ENCODE measurements at regions not wholly inside any gene's neighbourhood (a gene's known extent, or its start where the extent isn't known, plus 50 kb on each side); places are given as distances from the start of the nearest gene placed in this dataset.
"Not testable (repeated sequence)": the region's sequence is repeated elsewhere in the genome, so short reads cannot be mapped to it uniquely, and the experiment has no call there.

DNA sequence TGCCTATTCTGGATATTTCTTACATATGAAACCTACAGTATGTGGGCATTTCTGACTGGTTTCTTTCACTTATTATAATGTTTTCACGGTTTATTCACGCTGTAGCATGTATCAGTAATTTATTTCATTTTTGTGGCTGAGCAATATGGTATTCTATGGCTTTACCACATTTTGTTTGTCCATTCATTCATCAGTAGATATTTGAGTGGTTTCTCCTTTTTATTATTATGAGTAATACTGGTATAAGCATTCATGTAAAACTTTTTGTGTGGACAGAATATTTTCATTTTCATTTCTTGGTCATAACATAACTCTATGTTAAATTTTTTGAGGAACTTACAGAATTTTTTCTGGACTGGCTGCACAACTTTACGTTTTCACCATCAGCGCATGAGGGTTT is 122.7 kb upstream of the PABPC5 start (continued):
- TF ChIP-seq, protein P1, sequence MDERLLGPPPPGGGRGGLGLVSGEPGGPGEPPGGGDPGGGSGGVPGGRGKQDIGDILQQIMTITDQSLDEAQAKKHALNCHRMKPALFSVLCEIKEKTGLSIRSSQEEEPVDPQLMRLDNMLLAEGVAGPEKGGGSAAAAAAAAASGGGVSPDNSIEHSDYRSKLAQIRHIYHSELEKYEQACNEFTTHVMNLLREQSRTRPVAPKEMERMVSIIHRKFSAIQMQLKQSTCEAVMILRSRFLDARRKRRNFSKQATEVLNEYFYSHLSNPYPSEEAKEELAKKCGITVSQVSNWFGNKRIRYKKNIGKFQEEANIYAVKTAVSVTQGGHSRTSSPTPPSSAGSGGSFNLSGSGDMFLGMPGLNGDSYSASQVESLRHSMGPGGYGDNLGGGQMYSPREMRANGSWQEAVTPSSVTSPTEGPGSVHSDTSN (CRISPR knock-in tag; IDR thresholded peaks at IDR 0.05; ENCODE audit: low read depth) = no peak
- TF ChIP-seq, protein P1 (tag; conservative IDR thresholded peaks at IDR 0.05; ENCODE audit: low read depth) = no peak
- TF ChIP-seq IRF2 (CRISPR knock-in tag; IDR thresholded peaks at IDR 0.05) = no peak
- TF ChIP-seq, protein P2, sequence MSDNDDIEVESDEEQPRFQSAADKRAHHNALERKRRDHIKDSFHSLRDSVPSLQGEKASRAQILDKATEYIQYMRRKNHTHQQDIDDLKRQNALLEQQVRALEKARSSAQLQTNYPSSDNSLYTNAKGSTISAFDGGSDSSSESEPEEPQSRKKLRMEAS (CRISPR knock-in tag; IDR thresholded peaks at IDR 0.05) = no peak
- TF ChIP-seq HMG20A (CRISPR knock-in tag; conservative IDR thresholded peaks at IDR 0.05) = no peak
- TF ChIP-seq, protein P3, sequence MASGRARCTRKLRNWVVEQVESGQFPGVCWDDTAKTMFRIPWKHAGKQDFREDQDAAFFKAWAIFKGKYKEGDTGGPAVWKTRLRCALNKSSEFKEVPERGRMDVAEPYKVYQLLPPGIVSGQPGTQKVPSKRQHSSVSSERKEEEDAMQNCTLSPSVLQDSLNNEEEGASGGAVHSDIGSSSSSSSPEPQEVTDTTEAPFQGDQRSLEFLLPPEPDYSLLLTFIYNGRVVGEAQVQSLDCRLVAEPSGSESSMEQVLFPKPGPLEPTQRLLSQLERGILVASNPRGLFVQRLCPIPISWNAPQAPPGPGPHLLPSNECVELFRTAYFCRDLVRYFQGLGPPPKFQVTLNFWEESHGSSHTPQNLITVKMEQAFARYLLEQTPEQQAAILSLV (tag; IDR thresholded peaks at IDR 0.05) = no peak
- no peak for TF ChIP-seq MAFG (tag; conservative IDR thresholded peaks at IDR 0.05)
- TF ChIP-seq, protein P4, sequence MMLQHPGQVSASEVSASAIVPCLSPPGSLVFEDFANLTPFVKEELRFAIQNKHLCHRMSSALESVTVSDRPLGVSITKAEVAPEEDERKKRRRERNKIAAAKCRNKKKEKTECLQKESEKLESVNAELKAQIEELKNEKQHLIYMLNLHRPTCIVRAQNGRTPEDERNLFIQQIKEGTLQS (IDR thresholded peaks at IDR 0.05) = no peak
- TF ChIP-seq, protein P4 (CRISPR knock-in tag; conservative IDR thresholded peaks at IDR 0.05) = no peak
- TF ChIP-seq PHB2 (IDR thresholded peaks at IDR 0.05; ENCODE audit: low read depth) = no peak
- TF ChIP-seq ZFPM2 (CRISPR knock-in tag; IDR thresholded peaks at IDR 0.05) = no peak

DNA sequence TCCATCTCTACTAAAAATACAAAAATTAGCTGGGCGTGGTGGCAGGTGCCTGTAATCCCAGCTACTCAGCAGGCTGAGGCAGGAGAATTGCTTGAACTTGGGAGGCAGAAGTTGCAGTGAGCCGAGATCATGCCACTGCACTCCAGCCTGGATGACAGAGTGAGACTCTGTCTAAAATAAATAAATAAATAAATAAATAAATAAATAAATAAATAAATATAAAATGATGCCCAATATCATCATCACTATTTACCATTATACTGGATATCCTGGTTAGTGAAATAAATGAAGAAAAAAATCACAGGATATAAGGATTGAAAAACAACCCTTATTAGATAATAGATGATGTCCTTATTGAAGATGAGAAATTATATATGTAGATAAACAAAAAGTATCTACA is 115.8 kb upstream of the PABPC5 start:
- H3K36me3 ChIP-seq (ENCODE audit: control insufficient read depth, insufficient read depth, low read length); H4K20me1 ChIP-seq (replicated peaks; ENCODE audit: control insufficient read depth, insufficient read depth, low read length); POLR2A ChIA-PET; H3K4me2 ChIP-seq (ENCODE audit: insufficient read depth, low read length); H3K9ac ChIP-seq (ENCODE audit: insufficient read depth in 1 of 2, low read depth in 2 of 2, low read length in 2 of 2); H3K9me1 ChIP-seq (ENCODE audit: control insufficient read depth, insufficient read depth, low read length); FAIRE-seq; in situ Hi-C loops (cut with MboI); H3K4me3 ChIP-seq; intact Hi-C loops (cut with micrococcal nuclease); DNase-seq (ENCODE audit: extremely low read depth in 1 of 4, low spot score in 3 of 4); H3K9me3 ChIP-seq (replicated peaks; ENCODE audit: control insufficient read depth, insufficient read depth, low read depth, low read length); H3K79me2 ChIP-seq (ENCODE audit: control insufficient read depth, insufficient read depth, low read length); H2AFZ ChIP-seq (ENCODE audit: low read depth, low read length); H3K27me3 ChIP-seq (ENCODE audit: control insufficient read depth in 2 of 2, insufficient read depth in 2 of 2, low read length in 2 of 2); H3K4me1 ChIP-seq (replicated peaks in 1 of 2; ENCODE audit: control insufficient read depth in 2 of 2, insufficient read depth in 2 of 2, low read length in 2 of 2); H3K27ac ChIP-seq (ENCODE audit: extremely low read depth, low read depth, low read length); ATAC-seq; CTCF ChIA-PET (ENCODE audit: low intra/inter-chr PET ratio); BruUV-seq (replicated peaks): not testable (repeated sequence)
- WGBS (ENCODE audit: insufficient coverage, low coverage, missing lambda C conversion rate) = no CpG with 5 or more reads among the region's 2 CpGs

Data from K562 (cell line).